ENCODE measurements at regions not wholly inside any gene's neighbourhood (a gene's known extent, or its start where the extent isn't known, plus 50 kb on each side); places are given as distances from the start of the nearest gene placed in this dataset.

- no peak for TF ChIP-seq CTCF (IDR thresholded peaks at IDR 0.05; ENCODE audit: low read depth, low read length, poor library complexity, severe bottlenecking)
- TF ChIP-seq EZH2phosphoT487 (IDR thresholded peaks at IDR 0.05; ENCODE audit: borderline replicate concordance, low read length), result no peak
Observed at GRCh38 chr13:59584101-59584500, 579.6 kb downstream of the DIAPH3 start.

All from DOHH2 (cell line).